A549 (cell line): ENCODE measurements at regions not wholly inside any gene's neighbourhood (a gene's known extent, or its start where the extent isn't known, plus 50 kb on each side); places are given as distances from the start of the nearest gene placed in this dataset.

Source experiments
- ATAC-seq, 2 experiments: fragments of 200-7000 bp in 1 of 2; fragments of >200 bp in 1 of 2; cut with Nextera tagmentation in 1 of 2; cut with Tn5 transposase in 1 of 2; 3 replicates each; pipeline versions ENCODE4 v1.8.0 to v1.9.1; 2018 to 2020; ENCODE audit warnings: mild to moderate bottlenecking in 1 of 2, moderate library complexity in 1 of 2
- CTCF ChIA-PET: fragments of 300-600 bp; sonication (Branson Sonifier 250); formaldehyde crosslinking; extraction: SDS; loops from one replicate; lab custom pipeline; 2021; ENCODE audit warnings: antibody characterized with exemption, inconsistent platforms; lab: Yijun Ruan, JAX
- POLR2A ChIA-PET: fragments of 350-600 bp; formaldehyde crosslinking; extraction: SDS; loops from one replicate; lab custom pipeline; 2021; ENCODE audit warnings: antibody characterized with exemption, inconsistent platforms; lab: Yijun Ruan, JAX
- DNase-seq, 2 experiments: peaks; one replicate each; pipeline versions ENCODE4 v3.0.0 to v3.0.0-alpha.2; 2011 to 2016; ENCODE audit warnings: low read depth in 1 of 2, low spot score in 1 of 2
- FAIRE-seq: peaks from 2 replicates; lab custom pipeline; 2011; peaks lifted over from hg19 to GRCh38; lab: Jason Lieb, UNC
- H3K27ac ChIP-seq, 2 experiments: fragments of >200 bp; sonication (Bioruptor Twin); formaldehyde crosslinking; 3 replicates each; pipeline ENCODE4 v1.5.1; 2016 to 2017
- H3K4me1 ChIP-seq: fragments of >200 bp; sonication (Bioruptor Twin); formaldehyde crosslinking; 3 replicates; pipeline ENCODE4 v1.6.1; 2016
- H3K4me2 ChIP-seq: fragments of >200 bp; sonication (Bioruptor Twin); formaldehyde crosslinking; 3 replicates; pipeline ENCODE4 v1.6.1; 2016
- H3K4me3 ChIP-seq: fragments of >200 bp; sonication (Bioruptor Twin); formaldehyde crosslinking; 3 replicates; pipeline ENCODE4 v1.5.1; 2016
- H3K9me3 ChIP-seq: fragments of >200 bp; sonication (Bioruptor Twin); formaldehyde crosslinking; 3 replicates; pipeline ENCODE4 v1.6.1; 2016
- BHLHE40 ChIP-seq: IDR thresholded peaks from 2 replicates; pipeline ENCODE4 v1.6.1; 2012; ENCODE audit warnings: low read depth, low read length, inconsistent platforms
- CHD2 ChIP-seq: fragments of 150-350 bp; IDR thresholded peaks from 2 replicates; pipeline ENCODE4 v1.6.1; 2014; ENCODE audit warnings: low read length; ENCODE audit not compliant: partially characterized antibody
- EHF ChIP-seq: fragments of 250-450 bp; sonication (Bioruptor Pico); IDR thresholded peaks from 2 replicates; pipeline ENCODE4 v1.5.0; 2020; ENCODE audit warnings: mild to moderate bottlenecking
- EHMT2 ChIP-seq: fragments of 200-600 bp; sonication (generic); IDR thresholded peaks from 2 replicates; pipeline ENCODE4 v1.6.1; 2016; ENCODE audit warnings: antibody characterized with exemption, low read depth, mild to moderate bottlenecking, moderate library complexity
- FOSL2 ChIP-seq, 2 experiments: fragments of 450-650 bp in 1 of 2; fragments of >200 bp in 1 of 2; sonication (Bioruptor Twin) in 1 of 2; formaldehyde crosslinking; IDR thresholded peaks; 2 replicates each; pipeline versions ENCODE4 v1.5.0 to v1.6.1; 2016 to 2020; ENCODE audit warnings: mild to moderate bottlenecking in 1 of 2, moderate library complexity in 1 of 2
- FOXS1 ChIP-seq: fragments of 250-450 bp; sonication (Bioruptor Pico); IDR thresholded peaks from 2 replicates; pipeline ENCODE4 v1.5.0; 2020; ENCODE audit warnings: mild to moderate bottlenecking, moderate library complexity
- HDAC2 ChIP-seq: fragments of 200-600 bp; sonication (generic); IDR thresholded peaks from 2 replicates; pipeline ENCODE4 v1.6.1; 2016
- HEYL ChIP-seq: fragments of 250-450 bp; sonication (Bioruptor Pico); IDR thresholded peaks from 2 replicates; pipeline ENCODE4 v1.8.0; 2021; ENCODE audit warnings: mild to moderate bottlenecking, moderate library complexity
- HOXA7 ChIP-seq: fragments of 250-450 bp; sonication (Bioruptor Pico); IDR thresholded peaks from 2 replicates; pipeline ENCODE4 v1.5.0; 2020; ENCODE audit warnings: mild to moderate bottlenecking, moderate library complexity
- KDM1A ChIP-seq: fragments of 200-600 bp; sonication (generic); IDR thresholded peaks from 2 replicates; pipeline ENCODE4 v1.6.1; 2016; ENCODE audit warnings: low read depth, mild to moderate bottlenecking
- KDM5A ChIP-seq: fragments of 200-600 bp; sonication (generic); IDR thresholded peaks from 2 replicates; pipeline ENCODE4 v1.6.1; 2016; ENCODE audit warnings: antibody characterized with exemption, mild to moderate bottlenecking
- MYC ChIP-seq: IDR thresholded peaks from 2 replicates; pipeline ENCODE4 v1.6.1; 2012; ENCODE audit warnings: mild to moderate bottlenecking, inconsistent platforms, low read length, improper control_type of control experiment, borderline replicate concordance
- NFE2L2 ChIP-seq: fragments of 150-350 bp; conservative IDR thresholded peaks from 2 replicates; pipeline ENCODE4 v1.6.1; 2014; ENCODE audit warnings: low read length
- POLR2A ChIP-seq: IDR thresholded peaks from 2 replicates; pipeline ENCODE4 v1.6.1; 2012; ENCODE audit warnings: mild to moderate bottlenecking, low read length
- POLR2AphosphoS2 ChIP-seq: conservative IDR thresholded peaks from 2 replicates; pipeline ENCODE4 v1.6.1; 2012; ENCODE audit warnings: low read length, improper control_type of control experiment, inconsistent platforms
- RAD21 ChIP-seq, 2 experiments: fragments of >200 bp in 1 of 2; sonication (Bioruptor Twin) in 1 of 2; formaldehyde crosslinking in 1 of 2; IDR thresholded peaks in 1 of 2; conservative IDR thresholded peaks in 1 of 2; 2 replicates in 1 of 2; 3 replicates in 1 of 2; pipeline ENCODE4 v1.6.1; 2012 to 2018; ENCODE audit warnings: inconsistent platforms in 1 of 2
- RFX5 ChIP-seq: fragments of 450-650 bp; IDR thresholded peaks from 2 replicates; pipeline ENCODE4 v1.7.1; 2014; ENCODE audit warnings: antibody characterized with exemption, mild to moderate bottlenecking, moderate library complexity
- SMC3 ChIP-seq: fragments of >200 bp; sonication (Bioruptor Twin); formaldehyde crosslinking; IDR thresholded peaks from 3 replicates; pipeline ENCODE4 v1.6.1; 2018; ENCODE audit warnings: inconsistent platforms
- TFCP2L1 ChIP-seq: fragments of 250-450 bp; sonication (Bioruptor Pico); IDR thresholded peaks from 2 replicates; pipeline ENCODE4 v1.5.0; 2021; ENCODE audit warnings: mild to moderate bottlenecking
- ZC3H11A ChIP-seq: fragments of 450-650 bp; IDR thresholded peaks from 2 replicates; pipeline ENCODE4 v1.6.1; 2014; ENCODE audit warnings: antibody characterized with exemption, mild to moderate bottlenecking
- WGBS: methylation state at CpG from one replicate; pipeline ENCODE4 v1.1.6; 2017; ENCODE audit errors: missing lambda C conversion rate; 5-methylcytosine and 5-hydroxymethylcytosine counted together
- TF ChIP-seq, protein P1 (sequence below): fragments of >200 bp; sonication (Bioruptor Twin); formaldehyde crosslinking; IDR thresholded peaks from 3 replicates; pipeline ENCODE4 v1.5.1; 2016
- TF ChIP-seq, protein P2 (sequence below): fragments of 250-450 bp; sonication (Bioruptor Pico); IDR thresholded peaks from 2 replicates; pipeline ENCODE4 v1.5.0; 2020; ENCODE audit warnings: low read depth, mild to moderate bottlenecking, moderate library complexity
- TF ChIP-seq, protein P3 (sequence below): IDR thresholded peaks from 2 replicates; pipeline ENCODE4 v1.6.1; 2012; ENCODE audit warnings: low read depth, borderline replicate concordance
- TF ChIP-seq, protein P4 (sequence below): fragments of 200-600 bp; sonication (generic); IDR thresholded peaks from 2 replicates; pipeline ENCODE4 v1.6.1; 2016; ENCODE audit warnings: antibody characterized with exemption, mild to moderate bottlenecking, moderate library complexity

DNA sequence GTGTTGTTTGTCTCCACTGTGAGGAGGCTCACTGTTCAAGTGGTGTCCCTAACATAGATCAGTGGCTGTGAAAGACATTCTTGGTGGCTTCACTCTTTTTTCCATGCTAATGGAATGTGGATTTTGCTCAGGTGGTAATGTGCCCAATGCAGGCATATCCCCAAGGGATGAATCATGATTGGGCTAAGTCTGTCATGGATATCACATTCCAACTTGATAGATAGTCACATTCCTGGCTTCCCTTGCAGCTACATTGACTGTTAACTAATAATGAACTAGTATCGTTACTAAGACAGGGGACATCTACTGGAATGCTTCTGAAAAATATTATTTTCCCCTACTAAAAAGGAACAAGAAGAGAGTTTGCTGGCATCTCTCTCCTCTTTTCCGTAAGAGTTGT lies 86.3 kb upstream of the SOD1 start:
- no peak for TF ChIP-seq ZC3H11A
- TF ChIP-seq EHMT2 = no peak
- TF ChIP-seq TFCP2L1 = no peak
- TF ChIP-seq, all 56 proteins: peak for 0
- no peak overlapping the region for H3K4me2 ChIP-seq
- FAIRE-seq (no peak), ATAC-seq (no peak), DNase-seq (no peak)
- 64% methylated on average over 2 of the region's 2 CpGs for WGBS
- CTCF ChIA-PET = no interaction called here
- H3K27ac ChIP-seq = no peak overlapping the region
- POLR2A ChIA-PET = no interaction called here
- no peak overlapping the region for H3K4me3 ChIP-seq
- 0 out of 3 replicates have a peak, but pooled peaks cover 5% of the 10 kb centered on the region for H3K9me3 ChIP-seq
- H3K4me1 ChIP-seq = no peaks in the 10 kb centered on the region

DNA sequence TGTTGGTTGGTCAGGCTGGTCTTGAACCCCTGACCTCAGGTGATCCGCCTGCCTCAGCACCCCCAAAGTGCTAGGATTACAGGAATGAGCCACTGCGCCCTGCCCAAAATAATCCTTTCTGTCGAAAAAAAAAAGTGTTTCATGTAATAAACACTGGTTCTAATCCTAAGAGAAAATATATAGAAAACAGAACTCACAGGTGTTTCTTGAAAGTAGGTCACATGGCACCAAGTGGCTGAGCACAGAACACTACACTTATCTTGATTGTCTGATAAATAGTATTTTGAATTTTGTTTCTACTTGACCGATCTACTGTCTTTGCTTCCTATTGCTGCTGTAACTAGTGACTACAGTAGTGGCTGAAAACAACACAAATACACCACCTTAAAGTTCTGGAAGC lies 87.6 kb upstream of the SOD1 start:
- H3K9me3 ChIP-seq = 0 out of 3 replicates have a peak, but pooled peaks cover 5% of the 10 kb centered on the region
- ChIA-PET POLR2A (no interaction called here), CTCF (interaction anchor here (2.4 kb wide), 1 partner anchor 9 kb away, joined by 16 read pairs; no protein-coding TSS in a partner anchor)
- no peak overlapping the region for H3K27ac ChIP-seq
- no peak overlapping the region for H3K4me3 ChIP-seq
- ATAC-seq (no peak), FAIRE-seq (no peak), DNase-seq (no peak)
- H3K4me1 ChIP-seq = no peaks in the 10 kb centered on the region
- TF ChIP-seq POLR2AphosphoS2 = no peak
- no peak for TF ChIP-seq KDM5A
- TF ChIP-seq, protein P1, sequence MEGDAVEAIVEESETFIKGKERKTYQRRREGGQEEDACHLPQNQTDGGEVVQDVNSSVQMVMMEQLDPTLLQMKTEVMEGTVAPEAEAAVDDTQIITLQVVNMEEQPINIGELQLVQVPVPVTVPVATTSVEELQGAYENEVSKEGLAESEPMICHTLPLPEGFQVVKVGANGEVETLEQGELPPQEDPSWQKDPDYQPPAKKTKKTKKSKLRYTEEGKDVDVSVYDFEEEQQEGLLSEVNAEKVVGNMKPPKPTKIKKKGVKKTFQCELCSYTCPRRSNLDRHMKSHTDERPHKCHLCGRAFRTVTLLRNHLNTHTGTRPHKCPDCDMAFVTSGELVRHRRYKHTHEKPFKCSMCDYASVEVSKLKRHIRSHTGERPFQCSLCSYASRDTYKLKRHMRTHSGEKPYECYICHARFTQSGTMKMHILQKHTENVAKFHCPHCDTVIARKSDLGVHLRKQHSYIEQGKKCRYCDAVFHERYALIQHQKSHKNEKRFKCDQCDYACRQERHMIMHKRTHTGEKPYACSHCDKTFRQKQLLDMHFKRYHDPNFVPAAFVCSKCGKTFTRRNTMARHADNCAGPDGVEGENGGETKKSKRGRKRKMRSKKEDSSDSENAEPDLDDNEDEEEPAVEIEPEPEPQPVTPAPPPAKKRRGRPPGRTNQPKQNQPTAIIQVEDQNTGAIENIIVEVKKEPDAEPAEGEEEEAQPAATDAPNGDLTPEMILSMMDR = no peak
- TF ChIP-seq POLR2A = no peak
- TF ChIP-seq, protein P2, sequence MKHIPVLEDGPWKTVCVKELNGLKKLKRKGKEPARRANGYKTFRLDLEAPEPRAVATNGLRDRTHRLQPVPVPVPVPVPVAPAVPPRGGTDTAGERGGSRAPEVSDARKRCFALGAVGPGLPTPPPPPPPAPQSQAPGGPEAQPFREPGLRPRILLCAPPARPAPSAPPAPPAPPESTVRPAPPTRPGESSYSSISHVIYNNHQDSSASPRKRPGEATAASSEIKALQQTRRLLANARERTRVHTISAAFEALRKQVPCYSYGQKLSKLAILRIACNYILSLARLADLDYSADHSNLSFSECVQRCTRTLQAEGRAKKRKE (CRISPR knock-in tag) = no peak
- no peak for TF ChIP-seq KDM1A
- TF ChIP-seq BHLHE40 = no peak
- WGBS = 28% methylated on average over 4 of the region's 4 CpGs
- no peak overlapping the region for H3K4me2 ChIP-seq

DNA sequence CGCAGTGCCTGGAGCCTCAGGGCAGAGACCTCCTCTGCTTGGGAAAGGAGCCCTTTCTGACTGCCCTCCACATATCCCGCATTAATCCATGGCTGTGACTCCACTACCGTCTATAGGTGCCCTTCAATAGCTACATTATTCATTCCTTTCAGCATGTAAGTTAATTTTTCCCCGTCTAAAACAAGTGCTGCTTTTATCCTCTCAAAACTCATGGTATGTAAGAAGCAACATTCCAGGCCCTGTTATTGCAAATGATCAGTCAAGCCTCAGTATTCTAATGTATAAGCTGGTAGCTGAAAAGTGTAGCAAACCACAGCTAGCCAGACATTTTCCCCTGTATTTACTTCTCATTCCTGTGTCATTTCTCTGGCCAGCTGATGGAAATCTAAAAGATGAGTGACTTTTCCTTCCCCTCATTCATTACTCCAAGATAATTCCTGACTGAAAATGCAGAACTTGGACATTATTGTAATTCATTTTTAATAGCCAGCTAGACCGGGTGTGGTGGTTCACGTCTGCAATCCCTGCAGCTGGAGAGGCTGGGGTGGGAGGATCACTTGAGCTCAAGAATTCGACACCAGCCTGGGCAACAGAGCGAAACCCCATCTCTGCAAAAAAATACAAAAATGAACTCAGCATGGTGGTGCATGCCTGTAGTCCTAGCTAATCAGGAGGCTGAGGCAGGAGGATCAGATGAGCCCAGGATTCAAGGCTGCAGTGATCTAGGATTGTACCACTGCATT lies 88.5 kb upstream of the SOD1 start:
- 43% methylated on average over 8 of the region's 8 CpGs for WGBS
- FAIRE-seq (no peak), DNase-seq (no peak), ATAC-seq (no peak)
- H3K9me3 ChIP-seq = 0 out of 3 replicates have a peak, but pooled peaks cover 5% of the 10 kb centered on the region
- POLR2A ChIA-PET = no interaction called here
- no peak overlapping the region for H3K4me3 ChIP-seq
- H3K27ac ChIP-seq = no peak overlapping the region
- CTCF ChIA-PET = interaction anchor here (0.6 to 2.4 kb wide), 2 partner anchors 10 to 34 kb away, joined by 3 to 16 read pairs; no protein-coding TSS in a partner anchor
- no peak overlapping the region for H3K4me2 ChIP-seq
- no peaks in the 10 kb centered on the region for H3K4me1 ChIP-seq
- TF ChIP-seq NFE2L2 (no peak), SMC3 (no peak), RAD21 (conservative IDR thresholded peaks at IDR 0.05 in 1 of 2, IDR thresholded peaks at IDR 0.05 in 1 of 2) (no peak), HOXA7 (no peak), HEYL (CRISPR knock-in tag) (no peak), HDAC2 (no peak), MYC (no peak), CHD2 (no peak), ZC3H11A (no peak), RFX5 (no peak), FOSL2 (IDR thresholded peaks at IDR 0.05) (no peak), FOSL2 (CRISPR knock-in tag; IDR thresholded peaks at IDR 0.05) (no peak), EHF (CRISPR knock-in tag) (no peak), POLR2A (no peak), FOXS1 (CRISPR knock-in tag) (no peak)
- TF ChIP-seq, protein P1 = no peak
- TF ChIP-seq, protein P3, sequence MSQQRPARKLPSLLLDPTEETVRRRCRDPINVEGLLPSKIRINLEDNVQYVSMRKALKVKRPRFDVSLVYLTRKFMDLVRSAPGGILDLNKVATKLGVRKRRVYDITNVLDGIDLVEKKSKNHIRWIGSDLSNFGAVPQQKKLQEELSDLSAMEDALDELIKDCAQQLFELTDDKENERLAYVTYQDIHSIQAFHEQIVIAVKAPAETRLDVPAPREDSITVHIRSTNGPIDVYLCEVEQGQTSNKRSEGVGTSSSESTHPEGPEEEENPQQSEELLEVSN = no peak
- TF ChIP-seq, protein P4, sequence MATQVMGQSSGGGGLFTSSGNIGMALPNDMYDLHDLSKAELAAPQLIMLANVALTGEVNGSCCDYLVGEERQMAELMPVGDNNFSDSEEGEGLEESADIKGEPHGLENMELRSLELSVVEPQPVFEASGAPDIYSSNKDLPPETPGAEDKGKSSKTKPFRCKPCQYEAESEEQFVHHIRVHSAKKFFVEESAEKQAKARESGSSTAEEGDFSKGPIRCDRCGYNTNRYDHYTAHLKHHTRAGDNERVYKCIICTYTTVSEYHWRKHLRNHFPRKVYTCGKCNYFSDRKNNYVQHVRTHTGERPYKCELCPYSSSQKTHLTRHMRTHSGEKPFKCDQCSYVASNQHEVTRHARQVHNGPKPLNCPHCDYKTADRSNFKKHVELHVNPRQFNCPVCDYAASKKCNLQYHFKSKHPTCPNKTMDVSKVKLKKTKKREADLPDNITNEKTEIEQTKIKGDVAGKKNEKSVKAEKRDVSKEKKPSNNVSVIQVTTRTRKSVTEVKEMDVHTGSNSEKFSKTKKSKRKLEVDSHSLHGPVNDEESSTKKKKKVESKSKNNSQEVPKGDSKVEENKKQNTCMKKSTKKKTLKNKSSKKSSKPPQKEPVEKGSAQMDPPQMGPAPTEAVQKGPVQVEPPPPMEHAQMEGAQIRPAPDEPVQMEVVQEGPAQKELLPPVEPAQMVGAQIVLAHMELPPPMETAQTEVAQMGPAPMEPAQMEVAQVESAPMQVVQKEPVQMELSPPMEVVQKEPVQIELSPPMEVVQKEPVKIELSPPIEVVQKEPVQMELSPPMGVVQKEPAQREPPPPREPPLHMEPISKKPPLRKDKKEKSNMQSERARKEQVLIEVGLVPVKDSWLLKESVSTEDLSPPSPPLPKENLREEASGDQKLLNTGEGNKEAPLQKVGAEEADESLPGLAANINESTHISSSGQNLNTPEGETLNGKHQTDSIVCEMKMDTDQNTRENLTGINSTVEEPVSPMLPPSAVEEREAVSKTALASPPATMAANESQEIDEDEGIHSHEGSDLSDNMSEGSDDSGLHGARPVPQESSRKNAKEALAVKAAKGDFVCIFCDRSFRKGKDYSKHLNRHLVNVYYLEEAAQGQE = no peak
